Kidney epithelial cell (primary cell): ENCODE measurements at regions not wholly inside any gene's neighbourhood (a gene's known extent, or its start where the extent isn't known, plus 50 kb on each side); places are given as distances from the start of the nearest gene placed in this dataset.

Experiments
- DNase-seq: peaks from one replicate; pipeline ENCODE4 v3.0.0-alpha.2; 2010; ENCODE audit warnings: low read depth
- H3K27me3 ChIP-seq: 2 replicates; pipeline ENCODE4 v1.6.0; 2011; ENCODE audit warnings: low read length; ENCODE audit not compliant: control insufficient read depth, insufficient read depth
- H3K36me3 ChIP-seq: 2 replicates; pipeline ENCODE4 v1.5.1; 2011; ENCODE audit warnings: low read length; ENCODE audit not compliant: control insufficient read depth, insufficient read depth
- H3K4me3 ChIP-seq: 2 replicates; pipeline ENCODE4 v1.5.1; 2011; ENCODE audit warnings: low read depth, mild to moderate bottlenecking, control low read depth, low read length
- TF ChIP-seq, protein P1 (sequence below): IDR thresholded peaks from 2 replicates; pipeline ENCODE4 v1.5.1; 2011; ENCODE audit warnings: mild to moderate bottlenecking, moderate library complexity, low read length, control low read depth, inconsistent platforms; ENCODE audit not compliant: insufficient read depth, poor library complexity, severe bottlenecking

DNA sequence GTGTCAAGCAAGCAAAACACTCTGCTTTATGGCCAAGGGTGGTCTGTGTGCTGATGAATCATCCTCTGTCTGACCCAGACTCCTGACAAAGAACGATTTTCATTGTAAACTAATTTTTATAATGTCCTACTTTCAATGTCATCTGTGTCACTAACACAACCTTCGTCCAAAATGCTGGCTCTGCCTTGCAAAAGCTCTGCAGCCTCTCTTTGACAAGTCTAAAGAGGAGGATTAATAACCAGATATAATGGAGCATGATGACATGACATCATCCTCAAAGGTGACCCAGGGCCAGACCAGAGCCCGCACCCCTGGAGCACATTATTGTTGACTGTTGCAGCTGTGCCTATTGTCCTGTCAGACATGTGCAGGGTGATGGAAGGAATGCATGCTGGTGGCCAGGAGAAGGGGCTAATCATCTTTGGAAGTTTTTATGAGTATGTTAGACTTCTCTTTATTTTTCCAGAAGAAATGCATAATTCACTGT is 589.4 kb downstream of the NR2F1-AS1 start:
- no peaks in the 10 kb centered on the region for H3K36me3 ChIP-seq
- no peak for DNase-seq
- no peaks in the 10 kb centered on the region for H3K27me3 ChIP-seq
- TF ChIP-seq, protein P1, sequence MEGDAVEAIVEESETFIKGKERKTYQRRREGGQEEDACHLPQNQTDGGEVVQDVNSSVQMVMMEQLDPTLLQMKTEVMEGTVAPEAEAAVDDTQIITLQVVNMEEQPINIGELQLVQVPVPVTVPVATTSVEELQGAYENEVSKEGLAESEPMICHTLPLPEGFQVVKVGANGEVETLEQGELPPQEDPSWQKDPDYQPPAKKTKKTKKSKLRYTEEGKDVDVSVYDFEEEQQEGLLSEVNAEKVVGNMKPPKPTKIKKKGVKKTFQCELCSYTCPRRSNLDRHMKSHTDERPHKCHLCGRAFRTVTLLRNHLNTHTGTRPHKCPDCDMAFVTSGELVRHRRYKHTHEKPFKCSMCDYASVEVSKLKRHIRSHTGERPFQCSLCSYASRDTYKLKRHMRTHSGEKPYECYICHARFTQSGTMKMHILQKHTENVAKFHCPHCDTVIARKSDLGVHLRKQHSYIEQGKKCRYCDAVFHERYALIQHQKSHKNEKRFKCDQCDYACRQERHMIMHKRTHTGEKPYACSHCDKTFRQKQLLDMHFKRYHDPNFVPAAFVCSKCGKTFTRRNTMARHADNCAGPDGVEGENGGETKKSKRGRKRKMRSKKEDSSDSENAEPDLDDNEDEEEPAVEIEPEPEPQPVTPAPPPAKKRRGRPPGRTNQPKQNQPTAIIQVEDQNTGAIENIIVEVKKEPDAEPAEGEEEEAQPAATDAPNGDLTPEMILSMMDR = no peak
- H3K4me3 ChIP-seq = no peak overlapping the region

DNA sequence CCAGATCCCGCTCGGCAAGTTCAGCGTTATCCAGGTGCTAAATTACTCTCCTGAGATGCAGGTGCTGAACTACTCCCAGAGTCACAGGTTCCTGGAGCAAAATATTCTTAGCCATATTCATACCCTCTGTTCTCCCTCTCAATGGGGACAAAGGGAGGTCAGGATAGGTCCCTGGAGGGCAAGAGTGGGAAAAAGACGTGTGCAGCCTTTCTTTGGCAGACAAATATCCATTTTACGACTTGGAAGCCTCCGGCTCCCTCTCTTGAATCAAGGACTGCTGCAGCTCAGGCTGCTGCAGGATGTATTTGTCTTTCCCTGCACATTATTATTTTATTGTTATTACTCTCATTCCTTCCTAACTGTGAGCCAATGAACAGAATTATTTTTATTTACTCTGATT is 590.2 kb downstream of the NR2F1-AS1 start:
- Histone ChIP-seq H3K36me3 (no peaks in the 10 kb centered on the region), H3K27me3 (no peaks in the 10 kb centered on the region), H3K4me3 (no peak overlapping the region)
- DNase-seq = no peak
- TF ChIP-seq, protein P1 = no peak

DNA sequence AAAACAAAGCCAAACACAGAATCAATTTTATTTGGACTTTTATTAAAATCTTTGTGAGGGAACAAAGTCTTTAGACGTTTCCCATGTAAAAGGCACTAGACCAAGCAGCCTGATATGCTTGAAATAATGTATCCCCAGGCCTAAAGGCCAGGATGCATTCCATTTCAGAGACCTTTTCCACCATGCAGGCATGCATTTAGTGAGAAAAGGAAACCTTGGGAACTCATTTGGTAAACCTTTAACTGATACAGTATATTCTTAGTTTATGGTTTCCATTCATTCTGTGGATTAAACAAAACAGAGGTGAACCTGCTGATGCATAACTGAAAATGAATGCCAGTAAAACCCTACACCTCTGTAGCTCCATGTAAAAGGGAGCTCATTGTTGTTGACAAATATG is 600.0 kb downstream of the NR2F1-AS1 start:
- Histone ChIP-seq H3K36me3 (no peaks in the 10 kb centered on the region), H3K4me3 (no peak overlapping the region), H3K27me3 (no peaks in the 10 kb centered on the region)
- DNase-seq = no peak
- TF ChIP-seq, protein P1 = no peak

DNA sequence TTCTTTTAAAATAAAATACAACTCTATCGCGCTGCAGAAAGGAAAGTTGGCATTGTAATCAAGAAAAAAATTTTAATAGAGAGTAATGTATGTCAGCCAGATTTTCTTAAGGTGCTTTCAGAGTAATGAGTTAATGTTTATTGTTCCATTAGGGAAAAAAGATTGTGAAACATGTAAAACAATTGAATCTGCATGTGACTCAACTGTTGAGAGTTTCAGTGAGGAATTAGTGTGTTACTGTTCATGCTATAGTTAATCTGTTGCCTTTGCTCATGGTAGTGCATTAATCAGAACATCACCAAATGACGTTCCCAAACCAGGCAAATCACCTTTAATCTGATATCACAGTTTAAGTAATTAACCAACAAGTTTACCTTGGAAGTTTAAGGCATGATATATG is 600.5 kb downstream of the NR2F1-AS1 start:
- no peaks in the 10 kb centered on the region for H3K27me3 ChIP-seq
- no peaks in the 10 kb centered on the region for H3K36me3 ChIP-seq
- H3K4me3 ChIP-seq = no peak overlapping the region
- no peak for DNase-seq
- TF ChIP-seq, protein P1 = no peak

DNA sequence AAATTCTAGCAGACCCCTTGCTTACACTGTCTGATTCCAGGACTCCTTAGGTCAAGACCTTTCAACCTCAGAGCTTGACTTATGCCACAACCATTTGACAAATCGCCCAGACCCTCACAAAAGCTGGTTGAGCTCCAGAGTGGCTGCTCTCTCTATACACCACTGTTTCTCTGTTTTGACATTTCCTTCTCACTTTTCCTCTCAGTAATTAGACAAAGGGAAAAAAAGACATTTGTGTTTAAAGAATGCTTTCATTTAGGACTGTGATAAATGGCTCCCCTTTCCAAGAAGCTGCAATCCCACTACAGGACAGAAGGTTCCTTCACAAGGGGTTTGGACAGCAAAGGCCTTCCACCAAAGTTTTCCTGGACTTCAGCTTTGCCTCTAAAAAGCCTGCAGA is 601.3 kb downstream of the NR2F1-AS1 start:
- DNase-seq = no peak
- TF ChIP-seq, protein P1 = no peak
- H3K27me3 ChIP-seq = no peaks in the 10 kb centered on the region
- H3K4me3 ChIP-seq = no peak overlapping the region
- no peaks in the 10 kb centered on the region for H3K36me3 ChIP-seq

DNA sequence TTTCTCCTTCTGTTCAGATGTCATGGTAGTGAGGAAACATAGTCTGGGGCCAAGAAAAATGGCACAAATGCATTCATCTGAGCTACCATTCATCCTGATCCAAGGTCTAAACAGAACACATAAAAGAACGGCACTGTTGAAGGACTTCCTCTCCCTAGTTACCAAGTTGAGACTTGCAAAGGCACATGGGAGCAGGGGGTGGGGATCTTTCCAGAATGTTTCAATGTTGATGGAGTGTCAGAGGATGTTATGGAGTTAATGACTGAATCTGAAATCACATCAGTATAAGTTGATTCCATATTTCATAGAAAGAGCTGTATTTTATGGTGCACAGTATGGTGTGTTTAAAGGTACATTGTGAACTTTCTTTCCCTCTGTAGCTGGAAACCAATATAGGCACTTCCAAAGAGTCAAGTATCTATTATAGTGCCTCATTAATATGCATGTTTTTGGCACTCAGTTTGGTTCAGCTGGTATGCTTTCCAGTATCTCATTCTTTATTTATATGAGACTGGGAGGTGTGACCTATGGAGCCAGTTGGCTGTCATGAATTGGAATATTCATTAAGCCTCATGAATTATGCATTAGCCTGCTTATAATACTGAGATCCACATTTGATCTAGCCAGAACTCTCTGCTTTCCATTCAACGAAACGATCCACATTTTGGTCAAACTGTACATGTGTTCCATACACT is 603.0 kb downstream of the NR2F1-AS1 start:
- DNase-seq = no peak
- TF ChIP-seq, protein P1 = no peak
- no peaks in the 10 kb centered on the region for H3K36me3 ChIP-seq
- no peak overlapping the region for H3K4me3 ChIP-seq
- no peaks in the 10 kb centered on the region for H3K27me3 ChIP-seq
